Endodermal cell (in vitro differentiated cells): ENCODE measurements at regions not wholly inside any gene's neighbourhood (a gene's known extent, or its start where the extent isn't known, plus 50 kb on each side); places are given as distances from the start of the nearest gene placed in this dataset.

ENCODE experiments used
- DNase-seq: peaks from one replicate; pipeline ENCODE4 v3.0.0-alpha.2; 2017
- H3K27ac ChIP-seq: 2 replicates; pipeline ENCODE4 v1.5.1; 2013; ENCODE audit warnings: mild to moderate bottlenecking, low read depth, low read length, moderate library complexity
- H3K27me3 ChIP-seq: 2 replicates; pipeline ENCODE4 v1.6.1; 2013; ENCODE audit warnings: mild to moderate bottlenecking, low read length, moderate library complexity; ENCODE audit not compliant: insufficient read depth, control insufficient read depth, poor library complexity, severe bottlenecking
- H3K36me3 ChIP-seq: 2 replicates; pipeline ENCODE4 v1.7.0; 2013; ENCODE audit warnings: mild to moderate bottlenecking, low read length, moderate library complexity; ENCODE audit not compliant: control insufficient read depth, insufficient read depth
- H3K4me1 ChIP-seq: one replicate; pipeline ENCODE4 v1.7.0; 2013; ENCODE audit warnings: low read length; ENCODE audit not compliant: control insufficient read depth, insufficient read depth
- H3K4me3 ChIP-seq: 2 replicates; pipeline ENCODE4 v1.5.1; 2013; ENCODE audit warnings: mild to moderate bottlenecking, low read length, moderate library complexity
- H3K9ac ChIP-seq: 2 replicates; pipeline ENCODE4 v1.6.1; 2013; ENCODE audit warnings: mild to moderate bottlenecking, low read length, moderate library complexity; ENCODE audit not compliant: poor library complexity, severe bottlenecking; ENCODE audit errors: extremely low read depth
- H3K9me3 ChIP-seq: 2 replicates; pipeline ENCODE4 v1.6.1; 2013; ENCODE audit warnings: mild to moderate bottlenecking, low read length, moderate library complexity; ENCODE audit not compliant: control insufficient read depth
- H3K27ac Mint-ChIP-seq: 2 replicates; pipeline ENCODE4 v1.8.0; 2020; ENCODE audit warnings: mixed read lengths
- H3K27me3 Mint-ChIP-seq: 2 replicates; pipeline ENCODE4 v1.8.0; 2021; ENCODE audit warnings: mild to moderate bottlenecking, mixed read lengths; ENCODE audit not compliant: insufficient read depth
- H3K36me3 Mint-ChIP-seq: 2 replicates; pipeline ENCODE4 v1.8.0; 2020; ENCODE audit warnings: low read depth, mixed read lengths
- H3K4me1 Mint-ChIP-seq: 2 replicates; pipeline ENCODE4 v1.8.0; 2020; ENCODE audit warnings: mixed read lengths
- H3K4me3 Mint-ChIP-seq: 2 replicates; pipeline ENCODE4 v1.8.0; 2020; ENCODE audit warnings: mild to moderate bottlenecking, moderate library complexity, mixed read lengths
- H3K9me3 Mint-ChIP-seq: 2 replicates; pipeline ENCODE4 v1.8.0; 2020; ENCODE audit warnings: mild to moderate bottlenecking, mixed read lengths
- WGBS, 2 experiments: methylation state at CpG; one replicate each; pipeline versions ENCODE4 v1.1.5 to v1.1.7; 2013; ENCODE audit warnings: missing lambda C conversion rate in 2 of 2, mixed read lengths in 1 of 2; ENCODE audit not compliant: insufficient coverage in 1 of 2, insufficient read length in 1 of 2; 5-methylcytosine and 5-hydroxymethylcytosine counted together
- TF ChIP-seq, protein P1 (sequence below): fragments of 200-600 bp; sonication (generic); conservative IDR thresholded peaks from 2 replicates; pipeline ENCODE4 v1.5.0; 2021; ENCODE audit warnings: antibody characterized with exemption, mild to moderate bottlenecking

DNA sequence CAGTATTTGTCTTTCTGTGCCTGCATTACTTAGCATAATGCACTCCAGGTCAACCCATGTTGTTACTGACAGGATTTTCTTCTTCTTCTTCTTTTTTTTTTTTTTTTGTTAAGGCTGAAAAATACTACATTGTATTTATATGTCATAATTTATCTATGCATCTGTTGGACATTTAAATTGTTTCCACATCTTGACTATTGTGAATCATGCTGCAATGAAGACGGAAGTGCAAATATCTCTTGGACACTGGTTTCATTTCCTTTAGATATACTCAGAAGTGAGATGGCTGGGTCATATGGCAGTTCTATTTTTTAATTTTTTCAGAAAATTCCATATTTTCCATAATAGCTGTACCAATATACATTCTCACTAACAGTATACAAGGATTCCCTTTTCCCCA lies 272.7 kb upstream of the PMFBP1 start:
- H3K9me3 Mint-ChIP-seq: peaks cover 47% of the 10 kb centered on the region
- H3K36me3 Mint-ChIP-seq: peaks cover 17% of the 10 kb centered on the region
- H3K4me1 ChIP-seq: no peaks in the 10 kb centered on the region
- no peak overlapping the region for H3K27ac Mint-ChIP-seq
- no peaks in the 10 kb centered on the region for H3K36me3 ChIP-seq
- no peak overlapping the region for H3K4me3 Mint-ChIP-seq
- no peak for DNase-seq
- no peak overlapping the region for H3K27ac ChIP-seq
- no peaks in the 10 kb centered on the region for H3K27me3 ChIP-seq
- H3K9me3 ChIP-seq: peaks cover 56% of the 10 kb centered on the region
- TF ChIP-seq, protein P1, sequence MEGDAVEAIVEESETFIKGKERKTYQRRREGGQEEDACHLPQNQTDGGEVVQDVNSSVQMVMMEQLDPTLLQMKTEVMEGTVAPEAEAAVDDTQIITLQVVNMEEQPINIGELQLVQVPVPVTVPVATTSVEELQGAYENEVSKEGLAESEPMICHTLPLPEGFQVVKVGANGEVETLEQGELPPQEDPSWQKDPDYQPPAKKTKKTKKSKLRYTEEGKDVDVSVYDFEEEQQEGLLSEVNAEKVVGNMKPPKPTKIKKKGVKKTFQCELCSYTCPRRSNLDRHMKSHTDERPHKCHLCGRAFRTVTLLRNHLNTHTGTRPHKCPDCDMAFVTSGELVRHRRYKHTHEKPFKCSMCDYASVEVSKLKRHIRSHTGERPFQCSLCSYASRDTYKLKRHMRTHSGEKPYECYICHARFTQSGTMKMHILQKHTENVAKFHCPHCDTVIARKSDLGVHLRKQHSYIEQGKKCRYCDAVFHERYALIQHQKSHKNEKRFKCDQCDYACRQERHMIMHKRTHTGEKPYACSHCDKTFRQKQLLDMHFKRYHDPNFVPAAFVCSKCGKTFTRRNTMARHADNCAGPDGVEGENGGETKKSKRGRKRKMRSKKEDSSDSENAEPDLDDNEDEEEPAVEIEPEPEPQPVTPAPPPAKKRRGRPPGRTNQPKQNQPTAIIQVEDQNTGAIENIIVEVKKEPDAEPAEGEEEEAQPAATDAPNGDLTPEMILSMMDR: no peak
- no peaks in the 10 kb centered on the region for H3K4me1 Mint-ChIP-seq
- no peaks in the 10 kb centered on the region for H3K27me3 Mint-ChIP-seq
- H3K9ac ChIP-seq: no peak overlapping the region
- WGBS, 2 experiments: 85 to 100% methylated on average over 1 of the region's 1 CpG
- no peak overlapping the region for H3K4me3 ChIP-seq

DNA sequence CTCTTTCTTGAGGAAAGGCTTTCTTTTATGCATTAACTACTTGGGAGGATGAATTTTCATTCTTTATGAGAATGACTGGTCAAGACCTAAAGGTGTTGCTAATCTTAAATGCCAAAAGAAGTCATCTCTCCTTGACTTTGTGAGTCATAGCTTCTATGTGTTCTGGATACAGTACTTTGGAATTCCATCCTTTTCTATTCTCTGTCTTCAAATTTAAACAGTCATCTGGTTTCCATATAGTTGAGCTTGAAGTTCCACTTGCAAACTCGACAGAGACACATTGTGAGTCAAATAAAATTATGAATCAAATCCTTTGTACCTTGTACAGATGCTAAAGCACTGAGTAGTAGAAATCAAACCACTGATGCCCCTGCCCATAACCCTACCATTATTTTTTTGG lies 271.9 kb upstream of the PMFBP1 start:
- Histone ChIP-seq H3K4me3 (no peak overlapping the region), H3K36me3 (no peaks in the 10 kb centered on the region), H3K9me3 (peaks cover 49% of the 10 kb centered on the region), H3K9ac (no peak overlapping the region), H3K4me1 (no peaks in the 10 kb centered on the region), H3K27me3 (no peaks in the 10 kb centered on the region), H3K27ac (no peak overlapping the region)
- H3K4me3 Mint-ChIP-seq: no peak overlapping the region
- no peak overlapping the region for H3K27ac Mint-ChIP-seq
- H3K4me1 Mint-ChIP-seq: no peaks in the 10 kb centered on the region
- no peak for DNase-seq
- H3K9me3 Mint-ChIP-seq: peaks cover 40% of the 10 kb centered on the region
- TF ChIP-seq, protein P1: no peak
- H3K36me3 Mint-ChIP-seq: peaks cover 17% of the 10 kb centered on the region
- 80 to 96% methylated on average over 1 of the region's 1 CpG for WGBS, 2 experiments
- H3K27me3 Mint-ChIP-seq: no peaks in the 10 kb centered on the region

DNA sequence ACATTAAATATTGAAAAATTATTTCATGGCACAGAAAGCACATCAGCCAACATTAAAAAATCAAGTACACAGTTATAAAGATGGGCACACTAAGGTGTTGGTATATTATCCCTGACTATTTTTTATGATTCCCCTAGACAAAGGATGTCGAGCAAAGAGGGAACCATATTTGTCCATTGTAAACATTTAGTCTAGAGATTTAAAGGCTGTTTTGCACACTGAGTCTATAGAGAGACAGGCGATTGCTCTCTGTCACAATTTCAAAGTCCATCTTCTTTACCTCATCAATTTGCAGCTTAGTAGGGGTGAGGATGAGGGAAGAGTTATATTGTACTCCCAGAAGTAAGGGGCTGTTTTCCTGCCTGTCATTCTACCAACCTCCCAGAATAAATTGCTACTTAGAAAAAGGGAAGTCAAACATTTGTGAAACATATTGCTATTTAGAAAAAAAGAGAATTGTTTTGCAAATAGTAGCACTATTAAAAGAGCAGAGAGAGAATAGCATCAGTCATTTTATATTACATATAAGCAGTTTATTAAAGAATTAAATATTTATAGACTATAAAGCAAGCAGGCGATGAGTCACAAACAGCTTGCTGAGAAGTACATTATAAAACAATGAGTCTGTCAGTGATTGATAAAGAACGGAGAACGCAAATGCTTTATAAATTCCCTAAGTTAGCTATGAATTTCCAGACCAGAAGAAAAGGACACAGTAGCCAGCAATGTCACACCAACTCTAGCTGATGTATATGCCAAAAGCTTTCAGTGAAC lies 270.6 kb upstream of the PMFBP1 start:
- DNase-seq: no peak
- Mint-ChIP-seq H3K36me3 (peaks cover 14% of the 10 kb centered on the region), H3K27ac (no peak overlapping the region), H3K4me1 (no peaks in the 10 kb centered on the region), H3K4me3 (no peak overlapping the region), H3K9me3 (peaks cover 31% of the 10 kb centered on the region), H3K27me3 (no peaks in the 10 kb centered on the region)
- Histone ChIP-seq H3K27me3 (no peaks in the 10 kb centered on the region), H3K9ac (no peak overlapping the region), H3K4me3 (no peak overlapping the region), H3K9me3 (peaks cover 37% of the 10 kb centered on the region), H3K36me3 (no peaks in the 10 kb centered on the region), H3K4me1 (no peaks in the 10 kb centered on the region), H3K27ac (no peak overlapping the region)
- TF ChIP-seq, protein P1: no peak
- WGBS, 2 experiments: 91 to 100% methylated on average over 3 to 4 of the region's 5 CpGs
